Osteocyte (in vitro differentiated cells): ENCODE measurements at regions not wholly inside any gene's neighbourhood (a gene's known extent, or its start where the extent isn't known, plus 50 kb on each side); places are given as distances from the start of the nearest gene placed in this dataset.

Experiments
- DNase-seq: peaks from one replicate; pipeline ENCODE4 v3.0.0; 2021; ENCODE audit warnings: mixed read lengths; ENCODE audit not compliant: unreplicated experiment; ENCODE audit errors: extremely low spot score
- H3K27ac Mint-ChIP-seq: one replicate; pipeline ENCODE4 v1.8.0; 2021; ENCODE audit warnings: mild to moderate bottlenecking, mixed read lengths; ENCODE audit not compliant: unreplicated experiment
- H3K27me3 Mint-ChIP-seq: one replicate; pipeline ENCODE4 v1.8.0; 2021; ENCODE audit warnings: mixed read lengths; ENCODE audit not compliant: unreplicated experiment
- H3K36me3 Mint-ChIP-seq: one replicate; pipeline ENCODE4 v1.8.0; 2021; ENCODE audit warnings: mixed read lengths; ENCODE audit not compliant: unreplicated experiment
- H3K4me1 Mint-ChIP-seq: one replicate; pipeline ENCODE4 v1.8.0; 2021; ENCODE audit warnings: mixed read lengths; ENCODE audit not compliant: unreplicated experiment
- H3K4me3 Mint-ChIP-seq: one replicate; pipeline ENCODE4 v1.8.0; 2021; ENCODE audit warnings: mild to moderate bottlenecking, moderate library complexity, mixed read lengths; ENCODE audit not compliant: unreplicated experiment
- H3K9me3 Mint-ChIP-seq: one replicate; pipeline ENCODE4 v1.8.0; 2021; ENCODE audit warnings: mixed read lengths; ENCODE audit not compliant: unreplicated experiment
- CTCF ChIP-seq: fragments of 200-600 bp; sonication (generic); IDR thresholded peaks from 2 replicates; pipeline ENCODE4 v1.5.0; 2021; ENCODE audit warnings: antibody characterized with exemption, mild to moderate bottlenecking, moderate library complexity

- H3K36me3 Mint-ChIP-seq = no peaks in the 10 kb centered on the region
- H3K9me3 Mint-ChIP-seq = no peaks in the 10 kb centered on the region
- no peak overlapping the region for H3K27ac Mint-ChIP-seq
- no peak for DNase-seq
- H3K4me3 Mint-ChIP-seq = no peak overlapping the region
- no peak for TF ChIP-seq CTCF
- H3K27me3 Mint-ChIP-seq = peaks cover 21% of the 10 kb centered on the region
- H3K4me1 Mint-ChIP-seq = no peaks in the 10 kb centered on the region
Measured at GRCh38 chr20:57782631-57783041, 72.8 kb upstream of the PMEPA1 start.

GRCh38 chr20:57781901-57782300 lies 72.1 kb upstream of the PMEPA1 start:
- H3K27ac Mint-ChIP-seq = no peak overlapping the region
- no peaks in the 10 kb centered on the region for H3K36me3 Mint-ChIP-seq
- no peak for TF ChIP-seq CTCF
- H3K9me3 Mint-ChIP-seq = no peaks in the 10 kb centered on the region
- DNase-seq = no peak
- H3K4me3 Mint-ChIP-seq = no peak overlapping the region
- peaks cover 21% of the 10 kb centered on the region for H3K27me3 Mint-ChIP-seq
- H3K4me1 Mint-ChIP-seq = no peaks in the 10 kb centered on the region

- Mint-ChIP-seq H3K4me3 (no peak overlapping the region), H3K4me1 (no peaks in the 10 kb centered on the region), H3K36me3 (no peaks in the 10 kb centered on the region), H3K9me3 (no peaks in the 10 kb centered on the region), H3K27me3 (peaks cover 21% of the 10 kb centered on the region), H3K27ac (no peak overlapping the region)
- TF ChIP-seq CTCF = no peak
- no peak for DNase-seq
Measured at GRCh38 chr20:57780906-57781305, 71.1 kb upstream of the PMEPA1 start.

GRCh38 chr20:57780398-57780797 lies 70.6 kb upstream of the PMEPA1 start:
- Mint-ChIP-seq H3K4me3 (no peak overlapping the region), H3K36me3 (no peaks in the 10 kb centered on the region), H3K27ac (no peak overlapping the region), H3K9me3 (no peaks in the 10 kb centered on the region), H3K27me3 (peaks cover 21% of the 10 kb centered on the region), H3K4me1 (no peaks in the 10 kb centered on the region)
- no peak for TF ChIP-seq CTCF
- DNase-seq = no peak

GRCh38 chr20:57779401-57780003 lies 69.7 kb upstream of the PMEPA1 start:
- TF ChIP-seq CTCF = no peak
- DNase-seq = no peak
- Mint-ChIP-seq H3K9me3 (no peaks in the 10 kb centered on the region), H3K27ac (no peak overlapping the region), H3K4me3 (no peak overlapping the region), H3K27me3 (peaks cover 21% of the 10 kb centered on the region), H3K36me3 (no peaks in the 10 kb centered on the region), H3K4me1 (no peaks in the 10 kb centered on the region)
